OCI-LY7 (cell line): ENCODE measurements at regions not wholly inside any gene's neighbourhood (a gene's known extent, or its start where the extent isn't known, plus 50 kb on each side); places are given as distances from the start of the nearest gene placed in this dataset.

Experiments
- BruUV-seq: library from RNA; stranded (reverse); fragments of 400-500 nt; replicated peaks from 2 replicates; lab custom pipeline; 2021; lab: Mats Ljungman, UMichigan
- CTCF ChIA-PET: fragments of 300-600 bp; sonication (Branson Sonifier 250); formaldehyde crosslinking; loops from one replicate; lab custom pipeline; 2022; ENCODE audit warnings: antibody characterized with exemption; ENCODE audit not compliant: unreplicated experiment; lab: Charles Lee
- POLR2A ChIA-PET: fragments of 300-600 bp; sonication (Branson Sonifier 250); formaldehyde crosslinking; loops from one replicate; lab custom pipeline; 2022; ENCODE audit warnings: antibody characterized with exemption; lab: Charles Lee
- DNase-seq: peaks from one replicate; pipeline ENCODE4 v3.0.0-alpha.2; 2015; ENCODE audit warnings: low spot score
- H2AFZ ChIP-seq: fragments of 200-600 bp; sonication (generic), shearing (Covaris generic); 2 replicates; pipeline ENCODE4 v1.6.1; 2014; ENCODE audit warnings: mild to moderate bottlenecking, antibody characterized with exemption, low read length, moderate library complexity
- H3K27ac ChIP-seq: fragments of 200-600 bp; sonication (generic); 2 replicates; pipeline ENCODE4 v1.5.1; 2014; ENCODE audit warnings: mixed run types, low read depth, mild to moderate bottlenecking, moderate library complexity, low read length, inconsistent platforms; ENCODE audit not compliant: poor library complexity, severe bottlenecking
- H3K36me3 ChIP-seq: fragments of 200-600 bp; sonication (generic); 2 replicates; pipeline ENCODE4 v1.6.1; 2014; ENCODE audit warnings: mild to moderate bottlenecking, antibody characterized with exemption, low read length, moderate library complexity, mixed read lengths; ENCODE audit not compliant: insufficient read depth
- H3K4me1 ChIP-seq: fragments of 200-600 bp; sonication (generic); 2 replicates; pipeline ENCODE4 v1.5.1; 2014; ENCODE audit warnings: mild to moderate bottlenecking, low read length; ENCODE audit not compliant: insufficient read depth, poor library complexity, severe bottlenecking
- H3K4me2 ChIP-seq: fragments of 200-600 bp; sonication (generic); 2 replicates; pipeline ENCODE4 v1.6.1; 2014; ENCODE audit warnings: mild to moderate bottlenecking, low read length
- H3K4me3 ChIP-seq: fragments of 200-600 bp; sonication (generic); 2 replicates; pipeline ENCODE4 v1.5.1; 2014; ENCODE audit warnings: mild to moderate bottlenecking, low read depth, low read length; ENCODE audit not compliant: poor library complexity, severe bottlenecking
- H3K79me2 ChIP-seq: fragments of 200-600 bp; sonication (generic); 2 replicates; pipeline ENCODE4 v1.6.1; 2016; ENCODE audit warnings: low read depth, mild to moderate bottlenecking, low read length, moderate library complexity, mixed read lengths; ENCODE audit not compliant: insufficient read depth
- H3K9me2 ChIP-seq: fragments of 200-600 bp; sonication (generic); 2 replicates; pipeline ENCODE4 v1.6.1; 2016; ENCODE audit warnings: mild to moderate bottlenecking, low read length, mixed read lengths; ENCODE audit not compliant: insufficient read depth
- H3K9me3 ChIP-seq: fragments of 200-600 bp; sonication (generic); 2 replicates; pipeline ENCODE4 v1.6.1; 2014; ENCODE audit warnings: mild to moderate bottlenecking, mixed run types, low read length, mixed read lengths
- H4K20me1 ChIP-seq: fragments of 200-600 bp; sonication (generic); 2 replicates; pipeline ENCODE4 v1.6.1; 2014; ENCODE audit warnings: mild to moderate bottlenecking, antibody characterized with exemption, low read length, moderate library complexity, mixed read lengths; ENCODE audit not compliant: insufficient read depth
- EZH2phosphoT487 ChIP-seq: fragments of 200-600 bp; sonication (generic); IDR thresholded peaks from 2 replicates; pipeline ENCODE4 v1.6.1; 2018; ENCODE audit warnings: low read depth, borderline replicate concordance, mild to moderate bottlenecking, mixed run types, antibody characterized with exemption, low read length, moderate library complexity, mixed read lengths
- intact Hi-C: fragments of 100-400 bp; cut with micrococcal nuclease; formaldehyde crosslinking; loops from one replicate; pipeline ENCODE4 v1.10.0; 2022; ENCODE audit not compliant: unreplicated experiment
- TF ChIP-seq, protein P1 (sequence below): fragments of 200-600 bp; sonication (generic); conservative IDR thresholded peaks from 2 replicates; pipeline ENCODE4 v1.5.1; 2014; ENCODE audit warnings: mild to moderate bottlenecking, antibody characterized with exemption, low read length, moderate library complexity, mixed read lengths

DNA sequence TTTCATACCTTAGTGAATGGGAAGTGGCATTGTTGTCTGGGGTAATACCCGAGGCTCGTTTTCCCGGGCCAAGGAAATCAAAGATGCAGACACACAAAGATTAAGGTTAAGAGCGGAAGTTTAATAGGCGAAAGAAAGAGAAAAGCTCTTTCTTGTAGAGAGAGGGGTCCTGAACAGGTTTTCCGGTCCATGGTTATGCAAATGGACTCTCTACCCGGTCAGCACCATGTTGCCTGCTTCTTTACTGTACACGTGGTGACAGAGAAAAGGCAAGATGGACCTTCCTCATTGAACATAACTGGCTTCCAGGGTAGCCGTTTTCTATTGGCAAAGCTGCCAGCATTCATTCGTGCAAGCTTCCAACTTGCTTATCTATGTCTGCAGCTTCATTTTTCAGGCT is 2063.5 kb downstream of the SUCLG1 start:
- no peak for DNase-seq
- H3K4me3 ChIP-seq, result no peak overlapping the region
- no peaks in the 10 kb centered on the region for H3K36me3 ChIP-seq
- H3K4me1 ChIP-seq, result no peaks in the 10 kb centered on the region
- no peaks in the 10 kb centered on the region for H4K20me1 ChIP-seq
- TF ChIP-seq, protein P1, sequence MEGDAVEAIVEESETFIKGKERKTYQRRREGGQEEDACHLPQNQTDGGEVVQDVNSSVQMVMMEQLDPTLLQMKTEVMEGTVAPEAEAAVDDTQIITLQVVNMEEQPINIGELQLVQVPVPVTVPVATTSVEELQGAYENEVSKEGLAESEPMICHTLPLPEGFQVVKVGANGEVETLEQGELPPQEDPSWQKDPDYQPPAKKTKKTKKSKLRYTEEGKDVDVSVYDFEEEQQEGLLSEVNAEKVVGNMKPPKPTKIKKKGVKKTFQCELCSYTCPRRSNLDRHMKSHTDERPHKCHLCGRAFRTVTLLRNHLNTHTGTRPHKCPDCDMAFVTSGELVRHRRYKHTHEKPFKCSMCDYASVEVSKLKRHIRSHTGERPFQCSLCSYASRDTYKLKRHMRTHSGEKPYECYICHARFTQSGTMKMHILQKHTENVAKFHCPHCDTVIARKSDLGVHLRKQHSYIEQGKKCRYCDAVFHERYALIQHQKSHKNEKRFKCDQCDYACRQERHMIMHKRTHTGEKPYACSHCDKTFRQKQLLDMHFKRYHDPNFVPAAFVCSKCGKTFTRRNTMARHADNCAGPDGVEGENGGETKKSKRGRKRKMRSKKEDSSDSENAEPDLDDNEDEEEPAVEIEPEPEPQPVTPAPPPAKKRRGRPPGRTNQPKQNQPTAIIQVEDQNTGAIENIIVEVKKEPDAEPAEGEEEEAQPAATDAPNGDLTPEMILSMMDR, result no peak
- no peak for TF ChIP-seq EZH2phosphoT487
- no peak overlapping the region for H2AFZ ChIP-seq
- no peaks in the 10 kb centered on the region for H3K9me2 ChIP-seq
- H3K4me2 ChIP-seq, result no peak overlapping the region
- no peak overlapping the region for H3K27ac ChIP-seq
- intact Hi-C loops, result no loop called here
- BruUV-seq, result no TSS peak
- CTCF ChIA-PET, result no interaction called here
- H3K9me3 ChIP-seq, result no peaks in the 10 kb centered on the region
- H3K79me2 ChIP-seq, result no peaks in the 10 kb centered on the region
- POLR2A ChIA-PET, result interaction anchor here (0.7 kb wide), 1 partner anchor 59 kb away, joined by 3 read pairs; no protein-coding TSS in a partner anchor

DNA sequence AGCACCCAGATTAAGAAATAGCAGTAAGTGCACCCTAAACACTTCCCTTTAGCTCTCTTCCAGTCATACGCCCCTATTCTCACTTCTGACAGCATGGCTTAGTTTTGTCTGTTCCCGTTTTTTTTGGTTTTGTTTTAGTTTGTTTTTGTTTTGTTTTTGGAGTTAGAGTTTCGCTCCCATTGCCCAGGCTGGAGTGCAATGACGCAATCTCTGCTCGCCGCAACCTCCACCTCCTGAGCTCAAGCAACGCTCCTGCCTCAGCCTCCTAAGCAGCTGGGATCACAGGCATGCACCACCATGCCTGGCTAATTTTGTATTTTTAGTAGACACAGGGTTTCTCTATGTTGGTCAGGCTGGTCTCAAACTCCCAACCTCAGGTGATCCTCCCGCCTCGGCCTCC is 2067.7 kb downstream of the SUCLG1 start:
- intact Hi-C loops, result no loop called here
- no peak overlapping the region for H3K4me2 ChIP-seq
- DNase-seq, result no peak
- H3K9me3 ChIP-seq, result no peaks in the 10 kb centered on the region
- no peaks in the 10 kb centered on the region for H3K4me1 ChIP-seq
- no peaks in the 10 kb centered on the region for H4K20me1 ChIP-seq
- BruUV-seq, result no TSS peak
- no peak overlapping the region for H3K27ac ChIP-seq
- no peak overlapping the region for H2AFZ ChIP-seq
- ChIA-PET POLR2A (no interaction called here), CTCF (no interaction called here)
- no peaks in the 10 kb centered on the region for H3K9me2 ChIP-seq
- H3K36me3 ChIP-seq, result no peaks in the 10 kb centered on the region
- H3K79me2 ChIP-seq, result no peaks in the 10 kb centered on the region
- TF ChIP-seq EZH2phosphoT487, result no peak
- TF ChIP-seq, protein P1, result no peak
- no peak overlapping the region for H3K4me3 ChIP-seq

DNA sequence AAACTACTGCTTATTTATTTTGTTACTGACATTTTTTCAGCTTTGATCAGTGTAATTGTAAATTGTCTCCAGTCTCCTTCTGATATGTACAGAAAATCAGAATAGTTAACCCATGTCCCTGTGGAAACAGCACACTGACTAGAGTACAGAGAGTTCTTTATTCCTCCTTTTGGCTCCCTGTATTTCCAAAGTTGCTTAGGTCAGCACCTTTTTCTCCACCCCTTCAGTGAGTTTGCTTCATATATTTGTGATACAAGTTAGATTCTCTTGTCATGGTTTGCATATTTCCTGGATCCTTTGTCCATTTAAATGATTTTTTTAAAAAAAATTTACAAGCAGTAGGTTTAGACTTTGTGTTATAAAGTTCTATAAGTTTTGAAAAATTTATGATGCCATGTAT is 2051.1 kb upstream of the LRRTM1 start:
- no peak overlapping the region for H3K4me3 ChIP-seq
- H3K9me3 ChIP-seq, result no peaks in the 10 kb centered on the region
- TF ChIP-seq, protein P1, result no peak
- TF ChIP-seq EZH2phosphoT487, result no peak
- H3K36me3 ChIP-seq, result no peaks in the 10 kb centered on the region
- H3K4me1 ChIP-seq, result no peaks in the 10 kb centered on the region
- no TSS peak for BruUV-seq
- H3K4me2 ChIP-seq, result no peak overlapping the region
- H4K20me1 ChIP-seq, result no peaks in the 10 kb centered on the region
- ChIA-PET CTCF (no interaction called here), POLR2A (no interaction called here)
- no peak for DNase-seq
- intact Hi-C loops, result no loop called here
- H3K27ac ChIP-seq, result no peak overlapping the region
- H2AFZ ChIP-seq, result no peak overlapping the region
- no peaks in the 10 kb centered on the region for H3K79me2 ChIP-seq
- no peaks in the 10 kb centered on the region for H3K9me2 ChIP-seq
